ENCODE measurements at regions not wholly inside any gene's neighbourhood (a gene's known extent, or its start where the extent isn't known, plus 50 kb on each side); places are given as distances from the start of the nearest gene placed in this dataset.
A peak's percentile ranks its signal among the peaks of the same experiment; 100 is the strongest.

DNA sequence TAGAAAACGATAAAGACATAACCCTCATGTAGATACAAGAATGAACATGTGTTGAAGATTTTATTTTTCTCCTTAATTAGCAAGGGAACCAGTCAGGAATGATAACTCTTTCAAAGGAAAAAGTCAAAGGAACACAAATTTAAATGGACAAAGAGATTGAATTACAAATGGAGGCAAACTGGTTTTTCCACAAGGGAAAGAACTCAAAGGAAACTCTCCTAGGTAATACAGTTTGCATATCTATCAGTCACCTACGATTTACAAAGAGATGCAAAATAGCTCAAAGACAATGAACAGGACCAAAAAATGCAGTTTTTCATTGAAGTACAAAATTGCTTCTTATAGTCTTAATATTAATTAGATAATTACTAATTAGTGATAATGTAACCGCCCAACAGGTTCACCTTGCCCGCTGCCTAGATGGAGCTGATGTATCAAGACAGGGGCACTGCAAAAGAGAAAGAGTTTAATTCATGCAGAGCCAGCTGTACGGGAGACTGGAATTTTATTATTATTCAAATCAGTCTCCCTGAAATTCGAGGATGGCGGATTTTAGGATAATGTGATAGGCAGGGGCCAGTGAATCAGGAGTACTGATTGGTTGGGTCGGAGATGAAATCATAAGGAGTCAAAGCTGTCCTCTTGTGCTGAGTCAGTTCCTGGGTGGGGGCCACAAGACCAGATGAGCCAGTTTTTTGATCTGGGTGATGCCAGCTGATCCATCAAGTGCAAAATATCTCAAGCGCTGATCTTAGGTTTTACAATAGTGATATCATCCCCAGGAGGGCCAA is 151.0 kb downstream of the TMEM17 start:
- peaks cover 5 to 7% of the 10 kb centered on the region in 2 donors for H3K9me3 Mint-ChIP-seq
- ATAC-seq = no peak
- no peak overlapping the region for H3K27ac Mint-ChIP-seq
- H3K36me3 Mint-ChIP-seq = peaks cover 0 to 6% of the 10 kb centered on the region in 2 donors
- DNase-seq (ENCODE audit: low spot score in 2 of 2) = no peak

DNA sequence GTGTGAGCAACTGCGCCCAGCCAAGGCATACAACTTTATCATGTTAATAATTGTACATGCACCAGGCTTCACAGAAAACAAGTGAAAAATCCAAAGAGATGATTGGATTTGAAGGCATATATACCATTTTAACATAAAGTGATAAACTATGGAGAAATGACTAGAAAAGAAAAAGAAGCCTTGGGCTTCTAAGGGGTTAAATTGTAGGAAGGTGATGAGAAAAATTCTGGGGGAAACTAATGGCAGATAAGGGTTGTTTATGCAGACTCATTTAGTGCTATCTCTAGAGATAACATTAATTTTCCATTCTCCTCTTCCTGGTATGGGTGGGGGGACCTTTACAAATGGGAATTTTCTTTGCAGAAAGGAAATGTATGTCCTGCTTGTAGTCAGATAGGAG is 154.0 kb downstream of the TMEM17 start:
- Mint-ChIP-seq H3K9me3 (peaks cover 5 to 7% of the 10 kb centered on the region in 2 donors), H3K27ac (no peak overlapping the region), H3K36me3 (peaks cover 0 to 6% of the 10 kb centered on the region in 2 donors)
- ATAC-seq (no peak), DNase-seq (ENCODE audit: low spot score in 2 of 2) (no peak)

DNA sequence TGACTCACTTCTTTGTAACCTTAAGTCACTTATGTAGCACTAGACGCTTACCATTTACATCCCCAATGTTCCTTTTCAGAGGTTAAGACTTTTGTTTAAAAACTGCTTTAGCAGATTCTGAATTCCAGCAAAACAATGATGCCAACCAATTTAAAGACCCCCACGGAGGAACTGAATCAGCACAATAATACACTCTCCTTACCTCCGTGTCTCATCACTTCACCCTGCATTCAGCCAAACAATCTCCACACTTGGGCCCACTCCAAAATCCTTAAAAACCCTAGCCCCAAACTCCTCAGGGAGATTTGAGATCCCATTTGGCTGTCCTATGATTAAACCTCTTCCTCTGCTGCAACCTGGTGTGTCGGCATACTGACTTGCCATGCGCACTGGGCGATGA is 153.9 kb downstream of the B3GNT2 start:
- H3K9me3 Mint-ChIP-seq = peaks cover 5 to 7% of the 10 kb centered on the region in 2 donors
- H3K27ac Mint-ChIP-seq = no peak overlapping the region
- ATAC-seq (no peak), DNase-seq (ENCODE audit: low spot score in 2 of 2) (no peak)
- H3K36me3 Mint-ChIP-seq = peaks cover 0 to 6% of the 10 kb centered on the region in 2 donors

DNA sequence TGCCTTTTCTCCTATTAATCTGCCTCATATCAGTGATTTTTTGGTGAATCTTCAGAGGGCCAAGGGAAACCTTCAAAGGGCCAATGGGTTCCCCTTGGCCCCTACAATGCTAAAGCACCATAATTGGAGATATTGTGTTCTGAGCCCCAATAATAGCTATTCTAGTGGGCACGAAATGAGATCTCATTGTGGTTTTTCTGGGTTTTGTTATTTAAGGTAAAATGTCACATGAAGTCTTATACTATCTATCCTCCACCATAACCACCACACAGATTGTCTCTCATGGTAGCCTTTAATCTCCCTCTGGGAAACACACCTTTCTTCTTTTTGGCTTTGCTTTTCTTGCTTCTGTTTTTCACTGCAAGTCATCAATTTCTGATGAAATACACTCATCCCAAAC is 152.8 kb downstream of the B3GNT2 start:
- Mint-ChIP-seq H3K27ac (no peak overlapping the region), H3K36me3 (peaks cover 0 to 6% of the 10 kb centered on the region in 2 donors), H3K9me3 (peaks cover 5 to 7% of the 10 kb centered on the region in 2 donors)
- ATAC-seq = no peak
- no peak for DNase-seq (ENCODE audit: low spot score in 2 of 2)

DNA sequence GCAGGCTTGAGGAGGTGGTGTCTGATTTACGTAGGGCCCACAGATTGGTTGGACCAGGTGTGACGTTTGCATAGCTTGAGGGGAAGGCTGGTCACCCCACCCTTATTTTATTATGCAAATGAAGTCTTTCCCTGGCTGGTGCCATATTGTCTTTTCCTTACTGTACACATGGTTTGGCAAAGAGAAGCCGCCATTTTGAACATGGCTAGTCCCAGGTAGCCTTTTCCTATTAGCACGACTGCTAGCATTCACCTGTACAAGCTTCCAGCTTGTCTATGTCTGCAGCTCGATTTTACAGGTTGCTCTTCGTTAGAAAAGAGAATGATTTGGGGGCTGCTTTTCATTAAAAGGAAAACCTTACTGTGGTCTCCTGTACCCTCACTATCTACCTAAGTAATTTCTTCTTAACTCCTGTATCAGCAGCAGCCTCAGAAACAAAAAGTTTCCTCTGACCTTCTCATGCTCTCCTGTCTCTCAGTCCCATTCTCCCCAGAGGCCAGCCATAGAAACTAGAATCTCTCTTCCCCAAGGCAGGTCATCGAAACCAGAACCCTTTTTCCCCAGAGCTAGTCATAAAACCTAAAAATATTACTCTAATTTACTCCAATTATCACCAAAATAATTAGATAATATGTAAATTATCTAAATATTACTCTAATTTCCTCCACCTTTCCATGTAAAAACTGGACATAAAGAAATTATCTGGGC is 151.8 kb downstream of the B3GNT2 start:
- ATAC-seq = no peak
- H3K36me3 Mint-ChIP-seq = peaks cover 0 to 6% of the 10 kb centered on the region in 2 donors

DNA sequence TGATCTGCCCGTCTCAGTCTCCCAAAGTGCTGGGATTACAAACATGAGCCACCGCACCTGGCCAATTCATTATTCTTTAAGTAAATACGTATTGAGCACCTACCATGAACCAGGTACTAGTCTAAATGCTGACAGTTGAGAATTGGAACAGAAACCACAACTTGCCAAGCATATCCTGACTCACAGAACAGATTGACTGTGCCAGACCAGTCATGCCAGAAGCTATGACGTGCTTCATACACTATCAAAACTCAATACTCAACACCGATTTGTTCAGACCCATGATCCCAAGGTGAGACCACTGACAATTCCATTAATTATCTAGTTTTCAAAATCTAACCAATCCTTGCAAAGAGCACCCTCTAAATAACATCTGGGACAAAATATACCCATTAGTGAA is 148.6 kb downstream of the B3GNT2 start:
- H3K27ac Mint-ChIP-seq = no peak overlapping the region
- DNase-seq (ENCODE audit: low spot score in 2 of 2) (no peak), ATAC-seq (peak; percentile 83)
- H3K36me3 Mint-ChIP-seq = no peaks in the 10 kb centered on the region
- no peaks in the 10 kb centered on the region for H3K9me3 Mint-ChIP-seq

More for the DNA sequence above, 151.8 kb downstream of the B3GNT2 start:
- Mint-ChIP-seq H3K9me3 (peaks cover 5 to 7% of the 10 kb centered on the region in 2 donors), H3K27ac (no peak overlapping the region)
- DNase-seq (ENCODE audit: low spot score in 2 of 2) = no peak

DNA sequence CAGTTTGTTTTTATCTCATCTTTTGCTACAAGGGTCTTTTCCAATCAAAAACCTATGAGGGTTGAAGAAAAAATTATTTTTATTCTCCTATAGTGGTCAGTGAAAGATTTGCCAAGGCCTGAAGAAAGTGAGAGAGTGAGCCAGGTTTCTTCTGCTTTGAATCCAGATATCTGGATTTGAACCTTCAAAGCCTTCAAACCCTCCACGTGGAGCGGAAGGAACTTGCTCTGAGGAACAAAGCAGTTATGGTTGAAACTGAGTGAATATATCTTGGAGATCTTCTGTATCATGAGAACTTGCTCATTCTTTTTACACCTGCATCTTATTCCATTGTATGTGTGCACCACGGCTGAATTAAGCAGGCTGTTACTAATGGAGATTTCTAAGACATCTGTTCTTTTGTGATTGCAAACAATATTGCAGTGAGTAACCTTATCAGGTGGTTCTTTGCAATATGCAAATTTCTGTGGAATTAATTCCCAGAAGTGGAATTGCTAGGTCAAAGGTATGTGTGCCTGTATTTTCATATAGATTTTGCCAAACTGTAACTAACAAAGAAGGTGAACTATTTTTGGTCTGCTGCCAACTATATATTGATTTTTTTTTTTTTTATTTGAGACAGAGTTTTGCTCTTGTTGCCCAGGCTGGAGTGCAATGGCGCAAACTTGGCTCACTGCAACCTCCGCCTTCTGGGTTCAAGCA is 147.9 kb downstream of the B3GNT2 start:
- Mint-ChIP-seq H3K9me3 (no peaks in the 10 kb centered on the region), H3K27ac (no peak overlapping the region), H3K36me3 (no peaks in the 10 kb centered on the region)
- no peak for DNase-seq (ENCODE audit: low spot score in 2 of 2)
- ATAC-seq = no peak

DNA sequence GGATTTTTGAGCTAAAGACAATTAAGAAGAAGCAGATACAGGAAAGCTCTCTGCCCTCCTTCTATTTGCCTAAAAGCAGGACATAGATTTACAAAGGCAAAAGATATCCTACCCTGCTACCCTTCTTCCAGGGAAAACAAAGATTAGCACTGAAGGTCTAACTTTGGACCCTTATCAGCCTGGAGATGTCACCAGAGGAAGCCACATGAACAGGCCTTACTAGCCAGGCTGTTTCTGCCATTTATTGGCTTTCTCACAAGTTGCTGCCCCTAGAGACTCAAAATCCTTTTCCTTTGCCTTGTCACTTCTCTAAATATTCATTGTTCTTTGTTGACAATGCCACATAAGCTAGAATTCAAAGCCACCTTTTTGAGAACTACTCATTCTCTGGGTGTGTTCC is 147.3 kb downstream of the B3GNT2 start:
- no peaks in the 10 kb centered on the region for H3K9me3 Mint-ChIP-seq
- no peak for ATAC-seq
- no peaks in the 10 kb centered on the region for H3K36me3 Mint-ChIP-seq
- no peak overlapping the region for H3K27ac Mint-ChIP-seq
- no peak for DNase-seq (ENCODE audit: low spot score in 2 of 2)

DNA sequence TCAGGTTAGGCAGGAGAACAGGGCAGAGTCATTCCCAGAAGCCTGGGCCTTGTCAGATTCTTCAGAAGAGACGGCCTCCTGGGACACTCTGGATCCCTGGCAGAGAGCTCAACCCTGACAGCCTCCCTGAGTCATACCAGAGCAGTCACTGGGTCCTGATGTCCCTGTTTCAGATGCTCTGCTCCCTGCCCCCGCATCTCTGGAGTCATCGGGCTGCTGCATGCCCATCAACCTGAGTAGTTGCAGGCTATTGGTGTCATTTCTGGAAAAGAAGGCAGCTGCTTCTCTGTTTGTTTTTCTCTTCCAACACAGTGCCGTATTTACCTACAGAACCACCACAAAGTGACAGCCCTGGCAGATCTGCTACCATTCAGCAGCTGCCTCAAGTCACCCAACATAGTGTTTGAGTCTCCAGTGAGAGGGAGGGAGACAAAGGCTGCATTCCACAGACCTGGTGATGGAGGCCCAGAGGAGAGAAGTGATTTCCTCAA is 145.1 kb downstream of the B3GNT2 start:
- no peak for DNase-seq (ENCODE audit: low spot score in 2 of 2)
- Mint-ChIP-seq H3K27ac (no peak overlapping the region), H3K36me3 (no peaks in the 10 kb centered on the region), H3K9me3 (no peaks in the 10 kb centered on the region)
- ATAC-seq = peak in 1 of 2 donors; percentile 54

DNA sequence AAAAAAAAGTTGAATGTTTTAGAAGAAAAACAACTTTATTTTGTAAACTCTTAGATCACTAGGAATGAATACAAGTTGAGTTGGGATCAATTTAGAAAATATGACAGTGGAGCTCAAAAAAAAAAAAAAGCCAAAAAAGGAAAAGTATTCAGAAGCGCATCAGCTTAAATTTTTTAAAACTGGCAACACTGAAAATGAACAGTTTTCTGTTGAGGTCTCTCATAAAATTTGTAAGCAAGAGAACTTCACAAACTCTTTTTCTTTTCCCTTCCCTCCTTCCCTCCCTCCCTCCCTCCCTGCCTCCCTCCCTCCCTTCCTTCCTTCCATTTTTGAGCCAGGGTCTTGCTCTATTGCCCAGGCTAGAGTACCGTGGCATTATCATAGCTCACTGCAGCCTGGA is 143.9 kb downstream of the B3GNT2 start:
- H3K27ac Mint-ChIP-seq = no peak overlapping the region
- H3K9me3 Mint-ChIP-seq = no peaks in the 10 kb centered on the region
- DNase-seq (ENCODE audit: low spot score in 2 of 2) = no peak
- no peak for ATAC-seq
- H3K36me3 Mint-ChIP-seq = no peaks in the 10 kb centered on the region

DNA sequence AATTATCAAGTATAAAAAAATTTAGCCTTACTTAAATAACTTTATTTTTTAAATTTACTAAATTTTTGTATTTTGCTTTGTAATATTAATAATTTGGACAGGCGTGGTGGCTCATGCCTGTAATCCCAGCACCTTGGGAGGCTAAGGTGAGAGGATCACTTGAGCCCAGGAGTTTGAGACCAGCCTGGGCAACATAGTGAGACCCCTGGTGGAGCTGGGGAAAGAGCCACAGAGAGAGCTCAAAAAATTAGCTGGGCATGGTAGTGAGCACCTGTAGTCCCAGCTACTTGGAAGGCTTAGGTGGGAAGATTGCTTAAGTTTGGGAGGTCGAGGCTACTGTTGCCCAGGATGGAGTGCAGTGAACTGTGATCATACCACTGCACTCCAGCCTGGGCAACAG is 143.5 kb downstream of the B3GNT2 start:
- Mint-ChIP-seq H3K27ac (no peak overlapping the region), H3K36me3 (no peaks in the 10 kb centered on the region), H3K9me3 (no peaks in the 10 kb centered on the region)
- ATAC-seq = no peak
- DNase-seq (ENCODE audit: low spot score in 2 of 2) = no peak

DNA sequence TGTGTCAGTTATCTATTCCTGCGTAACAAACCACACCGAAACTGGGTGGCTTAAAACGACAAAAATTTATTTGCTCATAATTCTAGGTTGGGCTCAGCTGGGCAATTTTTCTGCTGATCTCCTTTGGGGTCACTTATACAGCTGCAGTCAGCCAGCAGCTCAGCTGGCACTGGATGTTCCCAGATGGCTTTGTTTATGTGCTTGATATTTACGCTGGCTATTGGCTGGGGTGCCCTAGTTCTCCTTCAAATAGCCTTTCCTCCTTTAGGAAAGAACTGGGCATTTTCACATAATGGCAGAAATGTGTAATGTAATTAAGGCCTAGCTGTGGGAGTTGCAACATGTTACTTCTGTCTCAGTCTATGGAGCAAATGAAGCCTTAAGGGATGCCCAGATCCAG is 142.2 kb downstream of the B3GNT2 start:
- no peak for ATAC-seq
- H3K27ac Mint-ChIP-seq = peak overlapping the region in 1 of 2 donors; percentile 59
- H3K9me3 Mint-ChIP-seq = no peaks in the 10 kb centered on the region
- no peak for DNase-seq (ENCODE audit: low spot score in 2 of 2)
- H3K36me3 Mint-ChIP-seq = no peaks in the 10 kb centered on the region

DNA sequence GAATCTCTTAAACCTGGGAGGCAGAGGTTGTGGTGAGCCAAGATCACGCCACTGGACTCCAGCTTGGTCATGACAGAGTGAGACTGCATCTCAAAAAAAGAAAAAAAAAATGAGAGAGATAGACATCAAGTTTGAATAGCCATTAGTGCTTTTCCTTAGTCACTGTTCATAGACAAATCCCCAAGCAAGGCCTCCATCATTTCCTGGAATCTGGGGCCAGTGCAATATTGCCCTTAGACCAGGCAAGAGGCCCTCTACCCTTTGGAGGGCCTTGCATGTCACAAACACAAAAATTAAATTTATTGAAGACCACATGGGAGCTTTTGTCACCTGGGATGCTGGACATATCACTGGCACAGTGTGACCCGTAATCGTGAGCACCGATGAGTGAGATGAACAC is 141.5 kb downstream of the B3GNT2 start:
- Mint-ChIP-seq H3K27ac (no peak overlapping the region), H3K9me3 (no peaks in the 10 kb centered on the region), H3K36me3 (no peaks in the 10 kb centered on the region)
- no peak for DNase-seq (ENCODE audit: low spot score in 2 of 2)
- no peak for ATAC-seq

DNA sequence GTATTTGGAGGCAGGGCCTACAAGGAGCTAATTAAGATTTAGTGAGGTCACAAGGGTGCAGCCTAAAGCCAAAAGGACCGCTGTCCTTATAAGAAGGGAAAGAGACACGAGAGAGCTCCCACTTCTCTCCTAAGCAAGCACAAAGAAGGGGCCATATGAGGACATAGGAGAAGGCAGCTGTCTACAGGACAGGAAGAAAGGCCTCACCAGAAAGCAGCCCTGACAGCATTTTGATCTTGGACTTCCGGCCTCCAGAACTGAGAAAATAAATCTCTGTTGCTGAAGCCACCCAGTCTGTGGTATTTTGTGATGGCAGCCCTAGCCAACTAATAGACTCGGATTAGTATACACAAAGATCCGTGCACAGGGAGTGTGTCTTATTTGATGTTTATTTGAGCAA is 139.7 kb downstream of the B3GNT2 start:
- Mint-ChIP-seq H3K9me3 (peaks cover 0 to 3% of the 10 kb centered on the region in 2 donors), H3K36me3 (peaks cover 0 to under 1% of the 10 kb centered on the region in 2 donors), H3K27ac (no peak overlapping the region)
- DNase-seq (ENCODE audit: low spot score in 2 of 2) (no peak), ATAC-seq (no peak)

DNA sequence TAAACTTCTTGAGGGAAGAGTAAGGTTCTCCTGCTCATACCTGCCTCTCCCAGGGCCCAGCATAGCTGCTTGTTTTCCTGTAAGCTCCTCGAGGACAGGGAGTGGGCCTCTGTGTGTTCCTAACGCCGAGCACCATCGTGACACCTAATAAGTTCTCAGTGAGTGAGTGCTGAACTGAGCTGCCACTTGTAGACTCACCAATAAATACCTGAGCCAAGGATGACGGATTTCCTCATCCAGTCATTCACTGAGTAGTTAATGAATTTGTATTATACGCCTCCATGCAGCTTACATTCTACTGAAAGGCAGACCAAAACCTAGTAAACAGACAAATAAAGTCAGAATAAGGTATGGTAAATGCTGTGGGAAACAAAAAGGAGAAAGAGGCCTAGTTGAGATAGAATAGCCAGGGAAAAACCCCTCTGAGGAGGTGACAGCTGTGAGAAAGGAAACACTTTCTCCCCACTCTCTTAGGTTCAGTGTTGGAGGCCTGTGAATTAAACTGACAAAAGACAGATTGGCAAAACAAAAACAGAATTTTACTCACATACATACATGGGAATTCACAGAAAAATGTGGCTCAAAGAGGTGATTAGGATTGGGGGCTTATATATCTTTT is 138.6 kb downstream of the B3GNT2 start:
- peaks cover 0 to 6% of the 10 kb centered on the region in 2 donors for H3K36me3 Mint-ChIP-seq
- DNase-seq (ENCODE audit: low spot score in 2 of 2) = no peak
- no peak for ATAC-seq
- peaks cover 0 to 8% of the 10 kb centered on the region in 2 donors for H3K9me3 Mint-ChIP-seq
- H3K27ac Mint-ChIP-seq = peak overlapping the region in 1 of 2 donors; percentile 9

DNA sequence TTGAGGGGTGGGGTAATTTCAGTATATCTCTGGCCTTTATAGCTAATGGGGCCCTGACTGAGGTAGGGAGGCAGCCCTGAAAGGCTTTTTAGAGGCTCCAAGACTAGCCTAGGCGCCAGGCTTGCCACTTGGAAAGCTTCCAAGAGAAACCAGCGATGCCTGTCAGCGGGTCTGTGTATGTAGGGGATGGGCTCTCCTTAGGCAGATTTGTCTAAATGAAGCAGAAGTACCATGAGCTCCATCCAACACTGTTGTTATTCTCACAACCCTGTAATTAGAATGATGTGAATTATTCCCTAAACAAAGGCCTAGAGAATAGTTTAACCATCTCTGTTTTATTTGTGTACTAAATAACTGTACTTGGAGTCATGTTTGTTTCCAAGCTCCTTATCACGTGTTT is 138.1 kb downstream of the B3GNT2 start:
- ATAC-seq = no peak
- peaks cover 0 to 8% of the 10 kb centered on the region in 2 donors for H3K9me3 Mint-ChIP-seq
- no peak for DNase-seq (ENCODE audit: low spot score in 2 of 2)
- peak overlapping the region in 1 of 2 donors; percentile 9 for H3K27ac Mint-ChIP-seq
- H3K36me3 Mint-ChIP-seq = peaks cover 0 to 6% of the 10 kb centered on the region in 2 donors

DNA sequence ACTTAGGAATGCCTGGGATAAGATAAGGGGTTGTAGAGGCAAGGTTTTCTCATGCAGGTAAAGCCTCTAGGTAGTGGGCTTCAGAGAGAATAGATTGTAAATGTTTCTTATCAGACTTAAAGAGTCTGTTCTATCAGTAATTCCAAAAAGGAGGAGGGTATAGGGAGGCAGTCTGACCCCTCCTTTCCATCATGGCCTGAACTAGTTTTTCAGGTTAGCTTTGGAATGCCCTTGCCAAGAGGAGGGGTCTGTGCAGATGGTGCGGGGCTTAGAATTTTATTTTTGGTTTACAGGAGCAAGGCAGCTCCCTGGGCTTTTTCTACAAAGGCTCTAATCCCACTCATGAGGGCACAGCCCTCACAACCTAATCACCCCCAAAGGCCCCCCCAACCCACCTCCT is 135.0 kb downstream of the B3GNT2 start:
- DNase-seq (ENCODE audit: low spot score in 2 of 2) (no peak), ATAC-seq (no peak)
- no peak overlapping the region for H3K27ac Mint-ChIP-seq
- peaks cover 0 to 12% of the 10 kb centered on the region in 2 donors for H3K9me3 Mint-ChIP-seq
- H3K36me3 Mint-ChIP-seq = peaks cover 10 to 12% of the 10 kb centered on the region in 2 donors
